GM21737 (cell line): ENCODE measurements at regions not wholly inside any gene's neighbourhood (a gene's known extent, or its start where the extent isn't known, plus 50 kb on each side); places are given as distances from the start of the nearest gene placed in this dataset.
"Not testable (repeated sequence)": the region's sequence is repeated elsewhere in the genome, so short reads cannot be mapped to it uniquely, and the experiment has no call there.

Experiments
- ATAC-seq: cut with Tn5 transposase; IDR thresholded peaks from one replicate; pipeline ENCODE4 v1.9.1; 2021; ENCODE audit warnings: mild to moderate bottlenecking, moderate library complexity; ENCODE audit not compliant: unreplicated experiment

DNA sequence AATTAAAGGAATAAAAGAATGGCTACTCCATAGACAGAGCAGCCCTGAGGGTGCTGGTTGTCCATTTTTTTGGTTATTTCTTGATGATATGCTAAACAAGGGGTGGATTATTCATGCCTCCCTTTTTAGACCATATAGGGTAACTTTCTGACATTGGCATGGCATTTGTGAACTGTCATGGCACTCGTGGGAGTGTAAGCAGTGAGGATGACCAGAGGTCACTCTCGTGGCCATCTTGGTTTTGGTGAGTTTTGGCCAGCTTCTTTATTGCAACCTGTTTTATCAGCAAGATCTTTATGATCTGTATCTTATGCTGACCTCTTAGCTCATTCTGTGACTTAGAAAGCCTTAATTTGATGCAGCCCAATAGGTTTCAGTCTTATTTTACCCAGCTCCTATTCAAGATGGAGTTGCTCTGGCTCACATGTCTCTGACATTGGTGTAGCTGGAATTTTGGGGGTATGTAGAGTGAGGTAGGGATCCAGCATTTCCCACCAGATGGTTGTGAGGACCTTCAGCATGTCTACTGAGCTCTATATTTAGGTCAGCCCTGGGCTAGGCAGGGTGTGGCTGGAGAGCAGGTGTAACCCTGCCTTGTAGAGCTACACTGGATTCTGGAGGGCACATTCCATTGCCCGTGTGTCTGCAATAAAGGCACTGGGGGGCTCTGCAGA lies 103.5 kb upstream of the SLC38A2 start:
- no peak for ATAC-seq

DNA sequence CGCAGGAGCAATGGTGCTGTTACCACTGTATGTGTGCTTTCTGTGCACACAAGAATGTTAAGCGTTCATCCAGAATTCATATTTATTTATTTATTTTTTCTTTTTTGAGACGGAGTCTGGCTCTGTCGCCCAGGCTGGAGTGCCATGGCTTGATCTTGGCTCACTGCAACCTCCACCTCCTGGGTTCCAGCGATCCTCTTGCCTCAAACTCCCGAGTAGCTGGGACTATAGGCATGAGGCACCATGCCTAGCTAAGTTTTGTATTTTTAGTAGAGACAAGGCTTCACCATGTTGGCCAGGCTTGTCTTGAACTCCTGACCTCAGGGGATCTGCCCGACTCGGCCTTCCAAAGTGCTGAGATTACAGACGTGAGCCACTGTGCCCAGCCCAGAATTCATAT lies 101.8 kb upstream of the SLC38A2 start:
- not testable (repeated sequence) for ATAC-seq

DNA sequence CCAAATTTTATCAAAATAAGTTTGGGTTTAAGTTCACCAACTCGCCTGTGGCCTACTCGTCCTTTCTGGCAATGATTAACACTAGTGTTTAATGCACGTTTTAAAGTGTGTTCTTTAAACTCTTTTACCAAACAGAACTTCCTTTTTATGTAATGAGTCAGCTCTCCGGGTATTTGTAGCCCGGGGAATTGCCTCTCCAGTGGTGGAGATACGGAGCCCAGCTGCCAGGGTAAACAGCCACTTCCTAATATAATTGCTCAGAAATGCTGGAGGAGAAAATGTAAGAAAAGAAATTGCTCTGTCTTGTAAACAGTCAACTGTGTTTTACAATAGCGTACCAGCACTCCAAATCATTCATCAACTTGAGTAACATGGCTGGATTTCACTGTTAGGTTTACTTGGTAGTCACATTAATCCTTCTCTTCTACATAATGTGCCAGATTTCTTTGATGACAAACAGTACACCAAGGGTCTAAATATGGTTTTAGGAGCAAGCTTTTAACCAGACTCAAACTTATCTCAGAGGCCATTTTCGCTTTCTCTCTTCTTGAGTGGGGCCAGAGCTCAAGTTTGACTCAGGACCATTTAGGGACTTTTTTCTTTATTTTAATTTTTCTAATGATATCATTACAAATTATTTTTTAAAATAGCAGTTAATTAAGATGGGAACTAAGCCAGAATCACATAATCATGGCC lies 101.2 kb upstream of the SLC38A2 start:
- peak; percentile 81 for ATAC-seq

DNA sequence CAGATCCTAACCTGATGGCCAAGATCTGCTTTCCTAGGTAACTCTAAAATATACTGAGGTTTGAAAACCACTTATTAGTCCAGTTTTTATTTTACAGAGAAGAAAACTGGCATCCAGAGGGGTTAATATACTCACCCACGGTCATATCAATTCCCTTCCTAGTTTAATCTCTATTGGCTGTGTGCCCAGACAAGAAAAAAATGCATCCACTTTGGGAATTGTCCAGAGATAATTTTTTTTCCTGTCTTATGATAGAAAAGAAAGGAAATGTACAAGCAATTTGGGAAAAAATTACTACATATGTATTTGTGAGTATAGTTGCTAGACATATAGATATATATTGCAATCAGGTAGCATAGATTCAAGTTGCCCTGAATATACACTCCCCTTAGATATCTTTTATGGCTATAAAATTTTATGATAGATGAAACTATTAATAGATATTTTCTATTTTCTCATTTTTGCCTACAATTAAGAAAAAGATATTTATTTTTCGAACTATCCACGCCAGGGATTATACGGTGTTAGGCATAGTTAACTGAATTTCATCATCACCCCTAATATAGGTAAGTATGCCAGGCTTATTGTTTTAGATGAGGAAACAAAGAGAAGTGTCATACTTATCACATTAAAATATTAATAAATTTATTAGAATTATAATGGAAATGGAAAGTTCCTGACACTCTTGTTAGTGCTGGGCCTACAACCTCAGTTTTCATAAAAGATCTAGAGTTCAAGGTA lies 100.5 kb upstream of the SLC38A2 start:
- ATAC-seq: no peak

DNA sequence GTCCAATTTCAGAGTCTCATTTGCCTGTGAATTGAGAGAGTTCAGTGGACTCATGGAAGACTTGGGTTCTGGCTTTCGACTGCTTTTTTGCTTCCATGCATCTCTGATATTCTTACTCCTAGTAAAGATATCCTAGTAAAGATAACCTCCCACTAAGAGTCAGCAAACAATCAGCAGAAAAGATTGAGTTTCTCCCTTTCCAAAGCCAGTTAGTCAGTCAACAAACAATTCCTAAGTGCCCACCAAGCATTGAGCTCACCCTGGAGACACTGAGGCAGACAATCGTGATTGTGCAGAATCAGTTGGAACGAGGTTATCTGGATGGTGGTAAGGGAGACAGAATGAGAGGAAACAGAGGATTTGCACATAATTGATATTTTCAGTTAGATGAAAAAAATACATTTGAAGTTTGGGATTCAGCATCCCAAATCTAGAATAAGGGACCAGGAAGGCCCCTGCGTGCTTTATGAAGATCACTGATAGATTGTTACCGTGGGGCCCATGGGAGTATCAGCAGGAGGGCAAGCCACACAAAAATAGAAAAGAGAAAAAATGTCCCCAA lies 99.7 kb upstream of the SLC38A2 start:
- no peak for ATAC-seq

DNA sequence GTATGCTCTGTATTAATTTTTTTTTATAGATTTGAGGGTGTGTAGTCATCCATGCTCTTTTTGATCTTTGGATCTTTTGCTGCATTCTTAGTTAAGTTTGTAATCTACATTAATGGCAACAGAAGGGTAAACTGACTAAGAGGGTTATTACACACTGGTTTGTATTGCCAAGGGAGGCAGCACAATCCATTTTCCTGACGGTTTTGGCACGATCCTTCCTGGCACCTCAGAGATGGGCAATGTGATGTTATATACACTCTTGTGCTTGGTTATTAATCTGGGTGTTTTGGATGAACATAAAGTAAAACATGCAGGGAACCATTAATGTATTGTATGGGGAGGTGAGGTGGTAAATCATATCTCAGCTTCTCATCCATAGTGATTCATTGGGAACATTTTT lies 98.8 kb upstream of the SLC38A2 start:
- ATAC-seq: no peak

DNA sequence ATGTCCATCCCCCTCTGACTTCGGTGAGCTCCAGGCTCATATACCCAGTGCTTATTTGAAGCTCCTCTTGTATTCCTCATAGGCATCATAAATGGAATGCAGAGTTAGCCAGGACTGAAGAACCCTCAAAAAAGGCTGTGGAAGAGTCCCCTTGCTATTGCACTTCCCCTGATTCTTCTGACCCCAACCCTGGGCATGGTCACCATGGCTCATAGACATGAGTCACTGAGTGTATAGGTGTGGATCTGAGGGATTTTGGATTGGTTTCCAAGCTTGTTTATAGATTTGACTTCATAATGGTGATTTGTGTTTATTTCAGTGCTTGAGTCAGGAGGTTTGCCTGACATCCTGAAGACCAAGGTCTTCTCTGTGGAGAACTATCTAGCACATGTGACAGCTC lies 98.4 kb upstream of the SLC38A2 start:
- ATAC-seq: no peak

DNA sequence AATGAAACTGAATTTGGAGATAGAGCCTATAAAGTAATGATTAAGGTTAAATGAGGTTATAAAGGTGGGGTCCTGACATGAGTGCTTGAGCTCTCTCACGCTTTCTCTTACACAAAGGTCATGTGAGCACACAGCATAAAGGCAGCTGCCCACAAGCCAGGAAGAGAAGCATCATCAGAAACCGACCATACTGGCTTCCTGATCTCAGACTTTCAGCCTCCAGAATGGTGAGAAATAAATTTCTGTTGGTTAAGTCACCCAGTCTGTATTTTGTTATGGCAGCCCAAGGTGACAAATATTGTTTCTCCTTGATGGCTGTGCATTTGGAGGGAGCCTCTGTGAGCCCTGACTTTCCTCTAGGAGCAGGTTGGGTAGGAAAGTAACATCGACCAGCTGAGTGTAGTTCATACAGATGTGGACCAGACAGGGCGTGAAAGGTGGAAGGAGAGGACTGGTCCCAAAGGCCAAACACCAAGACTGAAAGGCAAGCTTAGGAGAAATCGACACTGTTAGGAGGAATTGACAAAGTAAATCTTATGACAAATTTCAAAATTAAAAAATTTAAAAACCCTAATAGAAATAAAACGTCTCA lies 97.6 kb upstream of the SLC38A2 start:
- ATAC-seq: peak; percentile 57

DNA sequence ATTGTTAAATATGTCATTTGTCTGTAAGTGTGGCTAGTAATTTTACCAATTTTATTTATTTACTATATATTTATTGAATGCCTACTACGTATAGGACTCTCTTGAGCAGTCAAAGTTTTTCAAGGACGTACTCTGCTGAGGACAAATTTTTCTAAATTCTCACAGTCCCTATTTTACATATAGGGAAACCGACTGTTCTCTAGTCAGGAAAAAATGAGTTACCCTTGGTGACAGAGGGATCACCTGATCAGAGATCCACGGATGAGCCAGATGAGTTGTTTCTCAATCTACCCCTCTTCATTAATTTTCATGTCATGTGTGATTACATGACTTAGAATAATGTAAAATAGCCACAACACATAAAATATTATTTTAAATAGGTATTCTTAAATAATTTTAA lies 96.2 kb upstream of the SLC38A2 start:
- no peak for ATAC-seq

DNA sequence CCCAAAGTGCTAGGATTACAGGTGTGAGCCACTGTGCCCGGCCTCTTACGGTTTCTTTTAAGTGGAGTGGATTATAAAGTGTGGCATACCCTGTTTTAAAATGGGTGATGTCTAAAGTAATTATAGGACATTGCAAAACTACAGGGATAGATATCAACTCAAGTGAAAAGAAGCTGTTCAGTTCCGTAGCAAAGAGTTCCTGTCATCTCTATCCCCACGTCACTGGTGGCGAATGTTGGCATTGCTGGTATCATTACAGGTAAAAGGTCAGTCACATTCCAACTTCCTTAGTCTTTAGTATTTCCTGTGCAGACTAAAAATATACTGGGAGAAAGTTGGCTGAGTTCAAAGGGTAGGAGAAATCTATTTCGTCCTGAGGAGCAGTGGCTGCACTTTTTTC lies 95.6 kb upstream of the SLC38A2 start:
- ATAC-seq: no peak

DNA sequence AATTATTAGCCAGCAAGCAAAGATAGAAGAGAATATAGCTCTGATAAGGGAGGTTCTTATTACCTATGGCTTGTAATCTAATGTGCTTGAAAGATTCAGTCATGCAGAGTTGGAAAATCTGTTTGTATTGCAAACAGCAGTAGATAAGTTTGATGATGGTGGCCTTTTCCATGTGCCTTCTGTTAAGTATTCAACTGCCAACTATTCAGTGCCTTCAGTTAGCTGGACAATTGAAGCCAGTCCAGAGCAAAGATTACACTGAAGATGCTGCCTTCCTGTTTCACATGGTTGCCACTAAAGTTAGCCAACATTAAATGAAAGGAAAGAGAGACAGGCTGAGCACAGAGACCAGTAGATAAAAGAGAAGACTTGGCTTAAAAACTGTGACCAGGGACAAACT lies 92.7 kb upstream of the SLC38A2 start:
- ATAC-seq: no peak

DNA sequence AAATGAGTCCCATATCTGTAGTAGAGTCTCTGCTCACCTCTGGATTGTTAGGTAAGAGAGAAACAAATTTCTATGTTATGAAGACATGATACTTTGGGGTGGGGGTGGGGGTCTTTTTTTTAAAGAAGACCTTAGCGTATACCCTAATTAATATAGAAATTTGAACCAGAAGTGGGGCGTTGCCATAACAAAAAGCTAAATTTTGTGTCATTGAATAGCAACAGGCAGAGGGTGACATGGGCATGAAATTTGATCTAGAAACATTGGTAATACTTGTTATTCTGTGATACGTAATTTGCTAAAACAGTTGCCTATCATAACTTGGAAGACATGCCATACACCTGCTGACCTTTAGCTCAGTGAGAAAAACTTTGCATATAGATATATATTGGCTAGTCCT lies 92.3 kb upstream of the SLC38A2 start:
- no peak for ATAC-seq

DNA sequence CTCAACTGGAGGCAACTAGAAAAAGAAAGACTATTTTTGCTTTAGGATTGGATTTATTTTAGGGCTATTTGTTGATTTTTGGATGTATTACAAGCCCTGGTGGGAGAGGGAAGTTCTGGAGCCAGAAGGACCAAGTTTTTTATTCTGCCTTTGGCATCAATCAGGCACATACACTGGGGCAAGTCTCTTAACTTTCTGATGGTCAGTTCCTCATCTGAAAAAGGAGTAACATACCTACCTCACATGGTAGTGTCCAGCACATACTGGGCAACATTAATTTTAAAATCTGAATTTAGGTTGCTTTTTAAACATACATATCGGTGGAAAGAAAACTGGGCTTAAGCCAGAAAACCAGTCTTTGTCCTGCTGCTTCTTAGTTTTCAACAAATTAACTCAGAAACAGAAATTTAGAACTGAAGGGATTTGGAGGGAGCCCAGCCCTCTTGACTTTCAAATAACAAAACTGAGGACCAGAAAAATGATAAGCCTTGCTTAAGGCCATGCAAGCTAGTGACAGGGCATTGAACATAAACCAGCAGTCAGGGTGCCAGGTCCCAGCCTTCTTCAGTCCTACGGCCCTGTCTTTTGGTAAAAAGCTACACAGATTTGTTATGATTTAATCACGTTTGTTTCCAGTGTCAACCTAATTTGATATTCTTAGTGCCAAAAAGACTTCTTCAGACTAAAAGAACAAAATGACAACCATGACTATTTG lies 90.2 kb upstream of the SLC38A2 start:
- ATAC-seq: no peak

DNA sequence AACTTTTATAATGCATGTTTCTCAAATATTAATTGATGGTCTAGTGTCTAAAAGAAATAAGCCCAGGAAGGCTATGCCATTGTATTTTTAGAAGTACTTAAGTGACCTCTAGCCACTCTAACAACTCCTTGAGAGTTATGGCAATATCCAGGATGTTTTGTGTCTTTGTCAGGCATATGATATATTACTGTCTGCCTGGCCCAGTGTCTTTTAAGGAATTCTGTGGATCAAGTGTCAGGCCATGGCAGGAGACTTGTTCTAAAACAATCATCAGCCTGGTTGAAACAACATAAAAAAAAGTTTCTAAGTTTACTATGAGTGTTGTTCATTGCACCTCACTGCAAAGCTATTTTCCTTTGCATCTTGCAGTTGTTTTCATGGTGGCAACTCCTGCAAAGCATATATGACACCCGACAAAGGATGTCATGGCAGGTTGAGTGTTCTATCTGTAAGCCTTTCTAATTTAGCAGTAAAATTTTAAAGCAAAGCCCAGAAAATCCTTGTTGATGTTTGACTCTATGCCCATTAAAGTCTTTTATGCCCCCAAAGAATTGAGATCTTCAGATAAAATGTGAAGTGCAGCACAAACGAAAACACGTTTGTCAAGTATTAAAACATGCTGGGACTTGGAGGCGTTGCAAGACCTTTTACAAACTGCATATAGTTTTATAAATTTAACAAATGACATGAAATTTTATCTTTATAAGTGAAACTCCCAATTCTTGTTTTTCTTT lies 89.5 kb upstream of the SLC38A2 start:
- no peak for ATAC-seq

DNA sequence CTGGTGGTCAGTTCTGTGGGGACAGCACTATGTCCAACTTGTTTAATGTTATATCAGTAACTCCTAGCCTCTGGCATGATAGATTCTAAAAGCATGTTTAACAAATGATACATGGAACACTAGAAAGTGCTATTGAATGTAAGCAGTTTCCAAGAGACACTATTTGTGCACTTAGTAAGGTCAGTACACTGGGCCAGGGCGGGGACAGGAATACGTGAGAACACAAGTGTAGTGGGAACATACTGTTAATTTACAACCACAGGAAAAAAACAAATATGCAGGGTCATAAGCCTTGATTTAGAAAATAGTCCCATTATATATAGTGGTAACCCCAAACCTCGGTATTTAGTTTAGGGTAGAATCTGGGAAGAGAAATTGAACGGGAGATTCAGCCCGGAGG lies 88.9 kb upstream of the SLC38A2 start:
- no peak for ATAC-seq

DNA sequence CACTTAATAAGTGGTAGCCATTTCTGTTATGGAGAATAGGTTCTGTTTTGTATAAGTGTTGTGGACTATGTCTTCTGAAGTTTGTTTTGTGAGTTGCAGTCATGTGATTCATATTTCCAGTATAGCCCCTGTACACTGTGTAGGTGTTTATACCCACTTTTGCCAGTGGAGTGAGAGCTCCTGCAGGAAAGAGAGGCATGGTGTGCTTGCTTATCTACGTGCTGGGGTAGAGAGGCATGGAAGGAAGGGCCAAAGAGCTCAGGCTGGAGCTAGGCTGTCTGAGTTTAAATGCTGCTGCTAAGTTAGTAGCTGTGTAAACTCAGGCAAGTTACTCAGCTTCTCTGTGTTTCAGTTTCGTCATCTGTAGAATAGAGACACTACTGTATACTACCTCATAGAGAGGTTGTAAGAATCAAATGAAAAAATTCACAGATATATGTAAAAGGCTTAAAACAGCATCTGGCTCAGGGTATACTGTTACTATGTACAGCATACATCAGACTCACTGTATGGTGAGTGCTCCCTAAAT lies 88.2 kb upstream of the SLC38A2 start:
- ATAC-seq: no peak

DNA sequence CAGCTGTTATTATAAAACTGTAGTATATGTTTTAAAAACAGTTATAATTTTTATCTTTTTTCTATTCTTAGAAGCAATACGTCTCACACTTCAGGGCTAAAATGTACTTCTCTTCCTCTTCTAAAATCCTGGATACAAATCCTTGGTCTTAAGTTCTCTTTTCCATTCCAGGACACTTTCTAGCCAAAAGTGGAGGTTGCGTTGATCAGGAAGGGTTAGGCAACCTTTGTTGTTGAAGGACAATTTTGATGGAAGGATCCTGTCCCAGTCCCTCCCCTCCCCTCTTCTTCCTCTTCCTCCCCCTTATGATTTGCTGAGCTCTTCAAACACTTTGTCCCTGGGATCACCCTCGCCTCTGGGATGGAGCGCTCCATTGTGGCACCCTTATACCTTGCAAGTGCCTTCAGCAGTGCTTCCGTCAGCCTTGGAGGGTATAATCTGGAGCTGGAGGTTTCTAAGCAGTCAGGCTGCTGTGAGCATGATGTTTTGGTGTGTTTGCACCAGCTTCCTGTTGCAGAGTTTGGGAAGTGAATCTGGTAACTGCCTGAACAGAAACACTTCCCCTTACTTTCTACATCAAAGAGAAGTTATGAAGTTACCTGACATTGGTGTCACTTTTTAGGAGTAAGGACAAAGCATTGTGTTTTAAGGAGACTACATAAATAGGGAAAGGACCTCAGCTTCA lies 87.4 kb upstream of the SLC38A2 start:
- no peak for ATAC-seq

DNA sequence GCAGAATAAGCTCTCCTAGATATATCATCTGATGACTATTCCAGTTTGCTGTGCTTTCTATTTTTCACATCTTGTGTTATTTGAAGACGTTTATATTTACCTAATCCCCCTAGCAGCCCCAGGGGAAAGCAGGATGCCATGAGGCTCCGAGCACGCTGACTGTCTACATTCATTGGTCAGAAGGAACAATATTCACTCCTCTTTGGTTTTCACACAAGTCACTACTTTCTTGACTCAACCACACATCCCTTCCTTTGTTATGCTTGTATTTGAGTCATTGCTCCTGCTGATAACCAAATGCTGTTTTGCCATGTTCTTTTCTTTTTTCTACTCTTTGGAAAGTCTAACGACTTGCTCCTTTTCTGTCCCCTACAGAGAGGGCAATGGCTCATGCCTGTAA lies 86.5 kb upstream of the SLC38A2 start:
- ATAC-seq: no peak

DNA sequence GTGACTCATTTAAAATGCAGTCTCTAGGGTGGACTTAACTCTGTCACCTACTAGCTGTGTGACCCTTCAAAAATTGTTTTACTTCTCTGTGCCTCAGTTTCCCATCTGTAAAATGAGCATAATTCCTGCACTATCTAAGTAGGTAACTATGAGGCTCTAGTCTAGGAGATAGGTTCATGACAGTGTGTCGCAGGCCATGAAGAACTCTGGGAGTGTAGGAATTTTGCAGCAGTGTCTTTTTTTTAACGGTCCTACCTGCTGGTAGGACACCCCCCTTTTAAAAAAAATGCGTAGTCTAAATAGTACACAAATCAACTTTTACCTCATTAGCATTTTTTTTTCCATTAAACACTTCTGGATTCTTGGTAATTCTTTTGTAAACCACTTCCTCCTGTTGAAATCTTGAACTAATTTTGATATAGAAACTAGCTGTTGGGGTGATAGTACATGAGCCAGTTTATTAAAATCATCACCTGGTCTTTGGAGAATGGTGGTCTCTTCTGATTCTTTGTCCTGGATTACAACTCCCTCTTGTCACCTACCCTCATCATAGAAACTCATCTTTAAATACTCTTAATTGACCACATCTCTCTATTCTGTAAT lies 86.0 kb upstream of the SLC38A2 start:
- no peak for ATAC-seq
